Heart left ventricle (tissue), 13 donors: ENCODE measurements at regions not wholly inside any gene's neighbourhood (a gene's known extent, or its start where the extent isn't known, plus 50 kb on each side); places are given as distances from the start of the nearest gene placed in this dataset.

Experiments used
- POLR2A ChIP-seq, 2 donors: fragments of 450-650 bp; IDR thresholded peaks; one replicate each; pipeline ENCODE4 v1.6.1; 2017; ENCODE audit warnings: antibody characterized with exemption in 2 of 2, mild to moderate bottlenecking in 2 of 2, moderate library complexity in 2 of 2
- TF ChIP-seq, protein P1 (sequence below), 12 donors: fragments of 200-600 bp; sonication (generic) in 4 of 12; IDR thresholded peaks; one replicate each; pipeline versions ENCODE4 v1.5.0 to v1.8.0; 2018 to 2022; ENCODE audit warnings: antibody characterized with exemption in 12 of 12, mild to moderate bottlenecking in 5 of 12
- donor health status: ischemic (EF 13 %, LVEDD 7.1; RV severe dilation, severe dysfunction).
- donor health status: DM: no; HTN: yes; CAD: no.
- donor health status: DM: no; HTN: no; CAD: no.
- donor health status: ischemic (EF 25% LVEDD 6.9; RV normal size, moderate dysfunction).
- donor health status: ischemic (EF 25% LVEDD 5.7; RV mildly dilated, moderate dysfunction).
- donor health status: ischemic (EF 35%, LVEDD 5.7; RV mildly dilated, moderate dysfunction).
- donor health status: nonischemic (EF 11% LVEDD 7.7; RV severe dilation, severe dysfunction).
- donor health status: DM: yes; HTN: yes; CAD: no.
- donor health status: PGD.
- donor health status: ischemic (EF 29% LVEDD 5.4; RV normal size, mild dysfunction).
- donor health status: nonischemic (EF 23%, LVEDD 6.1; RV moderate dilation, normal function).

- TF ChIP-seq POLR2A (IDR thresholded peaks at IDR 0.05), result no peak
- TF ChIP-seq, protein P1, sequence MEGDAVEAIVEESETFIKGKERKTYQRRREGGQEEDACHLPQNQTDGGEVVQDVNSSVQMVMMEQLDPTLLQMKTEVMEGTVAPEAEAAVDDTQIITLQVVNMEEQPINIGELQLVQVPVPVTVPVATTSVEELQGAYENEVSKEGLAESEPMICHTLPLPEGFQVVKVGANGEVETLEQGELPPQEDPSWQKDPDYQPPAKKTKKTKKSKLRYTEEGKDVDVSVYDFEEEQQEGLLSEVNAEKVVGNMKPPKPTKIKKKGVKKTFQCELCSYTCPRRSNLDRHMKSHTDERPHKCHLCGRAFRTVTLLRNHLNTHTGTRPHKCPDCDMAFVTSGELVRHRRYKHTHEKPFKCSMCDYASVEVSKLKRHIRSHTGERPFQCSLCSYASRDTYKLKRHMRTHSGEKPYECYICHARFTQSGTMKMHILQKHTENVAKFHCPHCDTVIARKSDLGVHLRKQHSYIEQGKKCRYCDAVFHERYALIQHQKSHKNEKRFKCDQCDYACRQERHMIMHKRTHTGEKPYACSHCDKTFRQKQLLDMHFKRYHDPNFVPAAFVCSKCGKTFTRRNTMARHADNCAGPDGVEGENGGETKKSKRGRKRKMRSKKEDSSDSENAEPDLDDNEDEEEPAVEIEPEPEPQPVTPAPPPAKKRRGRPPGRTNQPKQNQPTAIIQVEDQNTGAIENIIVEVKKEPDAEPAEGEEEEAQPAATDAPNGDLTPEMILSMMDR (IDR thresholded peaks at IDR 0.05), result no peak
These were observed 133.8 kb upstream of the TBX3 start for GRCh38 chr12:114817571-114818425.
